Right forelimb (tissue), 1 donor: ENCODE measurements at regions not wholly inside any gene's neighbourhood (a gene's known extent, or its start where the extent isn't known, plus 50 kb on each side); places are given as distances from the start of the nearest gene placed in this dataset.
"Not testable (repeated sequence)": the region's sequence is repeated elsewhere in the genome, so short reads cannot be mapped to it uniquely, and the experiment has no call there.

Experiments
- DNase-seq: peaks from one replicate; pipeline ENCODE4 v3.0.0-alpha.2; 2018

GRCh38 chr3:182424006-182424405 is 369.3 kb upstream of the ATP11B start:
- no peak for DNase-seq

- not testable (repeated sequence) for DNase-seq
Measured at GRCh38 chr3:182425926-182426718, 367.2 kb upstream of the ATP11B start.

- DNase-seq, result not testable (repeated sequence)
Measured at GRCh38 chr3:182431972-182432371, 361.3 kb upstream of the ATP11B start.

- DNase-seq, result no peak
Measured at GRCh38 chr3:182435860-182436259, 357.4 kb upstream of the ATP11B start.

- DNase-seq, result no peak
Measured at GRCh38 chr3:182436547-182436946, 356.8 kb upstream of the ATP11B start.

- no peak for DNase-seq
Measured at GRCh38 chr3:182438398-182438797, 354.9 kb upstream of the ATP11B start.

GRCh38 chr3:182440101-182440500 is 353.2 kb upstream of the ATP11B start:
- DNase-seq, result no peak

- no peak for DNase-seq
Measured at GRCh38 chr3:182445576-182445975, 347.7 kb upstream of the ATP11B start.

- DNase-seq, result no peak
Measured at GRCh38 chr3:182450942-182451787, 342.1 kb upstream of the ATP11B start.

GRCh38 chr3:182451871-182452270 is 341.4 kb upstream of the ATP11B start:
- no peak for DNase-seq

GRCh38 chr3:182455011-182455410 is 338.3 kb upstream of the ATP11B start:
- no peak for DNase-seq

GRCh38 chr3:182460303-182460702 is 333.0 kb upstream of the ATP11B start:
- no peak for DNase-seq

- no peak for DNase-seq
Measured at GRCh38 chr3:182462152-182462551, 331.2 kb upstream of the ATP11B start.

- no peak for DNase-seq
Measured at GRCh38 chr3:182464513-182465145, 328.7 kb upstream of the ATP11B start.

GRCh38 chr3:182465301-182466185 is 327.8 kb upstream of the ATP11B start:
- DNase-seq, result no peak

GRCh38 chr3:182469086-182469485 is 324.2 kb upstream of the ATP11B start:
- no peak for DNase-seq

- DNase-seq, result no peak
Measured at GRCh38 chr3:182470187-182470586, 323.1 kb upstream of the ATP11B start.

GRCh38 chr3:182473191-182473710 is 320.1 kb upstream of the ATP11B start:
- no peak for DNase-seq

- no peak for DNase-seq
Measured at GRCh38 chr3:182478369-182478768, 314.9 kb upstream of the ATP11B start.

- no peak for DNase-seq
Measured at GRCh38 chr3:182479419-182480336, 313.6 kb upstream of the ATP11B start.

GRCh38 chr3:182482705-182483104 is 310.6 kb upstream of the ATP11B start:
- DNase-seq, result no peak
